KMS-11 (cell line): ENCODE measurements at regions not wholly inside any gene's neighbourhood (a gene's known extent, or its start where the extent isn't known, plus 50 kb on each side); places are given as distances from the start of the nearest gene placed in this dataset.

Experiments
- H2AFZ ChIP-seq: fragments of 200-600 bp; sonication (generic); 2 replicates; pipeline ENCODE4 v1.6.1; 2016; ENCODE audit warnings: antibody characterized with exemption, mixed run types, low read depth
- H3K27ac ChIP-seq: fragments of 200-600 bp; sonication (generic); 2 replicates; pipeline ENCODE4 v1.6.1; 2016; ENCODE audit warnings: mild to moderate bottlenecking, mixed run types
- H3K27me3 ChIP-seq: fragments of 200-600 bp; sonication (generic); 2 replicates; pipeline ENCODE4 v1.6.1; 2017; ENCODE audit warnings: mild to moderate bottlenecking, low read depth, mixed run types, moderate library complexity; ENCODE audit not compliant: insufficient read depth
- H3K36me3 ChIP-seq: fragments of 200-600 bp; sonication (generic); 2 replicates; pipeline ENCODE4 v1.6.1; 2017; ENCODE audit warnings: mild to moderate bottlenecking, mixed run types; ENCODE audit not compliant: insufficient read depth
- H3K4me1 ChIP-seq: fragments of 200-600 bp; sonication (generic); 2 replicates; pipeline ENCODE4 v1.6.1; 2016; ENCODE audit warnings: mild to moderate bottlenecking, low read depth, mixed run types; ENCODE audit not compliant: poor library complexity, severe bottlenecking
- H3K4me2 ChIP-seq: fragments of 200-600 bp; sonication (generic); 2 replicates; pipeline ENCODE4 v1.7.0; 2016; ENCODE audit warnings: mild to moderate bottlenecking, mixed run types
- H3K4me3 ChIP-seq: fragments of 200-600 bp; sonication (generic); IDR thresholded peaks from 2 replicates; pipeline ENCODE4 v1.6.1; 2017; ENCODE audit warnings: low read depth, low read length, mixed read lengths; ENCODE audit not compliant: insufficient read depth
- H3K79me2 ChIP-seq: fragments of 200-600 bp; sonication (generic); 2 replicates; pipeline ENCODE4 v1.6.1; 2016; ENCODE audit warnings: low read depth, mixed run types; ENCODE audit not compliant: insufficient read depth
- H3K9ac ChIP-seq: fragments of 200-600 bp; sonication (generic); 2 replicates; pipeline ENCODE4 v1.6.1; 2016; ENCODE audit warnings: mild to moderate bottlenecking, mixed run types
- H4K20me1 ChIP-seq: fragments of 200-600 bp; sonication (generic); 2 replicates; pipeline ENCODE4 v1.6.1; 2016; ENCODE audit warnings: mild to moderate bottlenecking, mixed run types; ENCODE audit not compliant: insufficient read depth
- CTCF ChIP-seq: fragments of 200-600 bp; sonication (generic); conservative IDR thresholded peaks from 2 replicates; pipeline ENCODE4 v1.6.1; 2017; ENCODE audit warnings: low read depth, mild to moderate bottlenecking, antibody characterized with exemption, low read length, moderate library complexity, mixed read lengths

GRCh38 chr3:107142786-107143575 is 234.3 kb upstream of the CCDC54 start:
- Histone ChIP-seq H3K4me2 (no peak overlapping the region), H3K27me3 (no peaks in the 10 kb centered on the region), H3K9ac (no peak overlapping the region), H4K20me1 (no peaks in the 10 kb centered on the region), H2AFZ (no peak overlapping the region), H3K4me3 (no peak overlapping the region), H3K79me2 (no peaks in the 10 kb centered on the region), H3K36me3 (no peaks in the 10 kb centered on the region), H3K4me1 (peaks cover 12% of the 10 kb centered on the region), H3K27ac (no peak overlapping the region)
- TF ChIP-seq CTCF = no peak

DNA sequence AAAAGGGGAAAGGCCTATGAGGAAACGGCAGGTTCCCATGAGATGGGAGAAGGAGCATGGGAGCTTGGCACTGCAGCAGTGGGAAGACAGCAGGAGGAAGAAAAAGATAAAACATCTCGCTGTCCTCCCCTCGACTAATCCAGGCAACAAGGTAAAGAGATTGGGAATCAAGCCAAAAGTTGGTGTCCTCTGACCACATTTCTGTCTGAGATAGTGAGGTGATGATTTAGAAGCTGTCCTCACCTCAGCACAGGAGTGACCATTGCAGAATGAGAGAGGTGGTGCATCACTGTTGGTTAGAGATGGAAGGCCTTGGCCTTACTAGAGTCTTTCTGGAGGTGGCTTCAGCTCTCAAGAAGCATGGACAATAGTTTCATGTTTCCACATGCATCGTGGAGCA is 226.6 kb upstream of the CCDC54 start:
- H3K27ac ChIP-seq = no peak overlapping the region
- H3K4me2 ChIP-seq = no peak overlapping the region
- H3K36me3 ChIP-seq = no peaks in the 10 kb centered on the region
- no peaks in the 10 kb centered on the region for H3K27me3 ChIP-seq
- H3K4me3 ChIP-seq = no peak overlapping the region
- H2AFZ ChIP-seq = no peak overlapping the region
- H3K4me1 ChIP-seq = no peaks in the 10 kb centered on the region
- no peaks in the 10 kb centered on the region for H3K79me2 ChIP-seq
- no peaks in the 10 kb centered on the region for H4K20me1 ChIP-seq
- TF ChIP-seq CTCF = no peak
- H3K9ac ChIP-seq = no peak overlapping the region

DNA sequence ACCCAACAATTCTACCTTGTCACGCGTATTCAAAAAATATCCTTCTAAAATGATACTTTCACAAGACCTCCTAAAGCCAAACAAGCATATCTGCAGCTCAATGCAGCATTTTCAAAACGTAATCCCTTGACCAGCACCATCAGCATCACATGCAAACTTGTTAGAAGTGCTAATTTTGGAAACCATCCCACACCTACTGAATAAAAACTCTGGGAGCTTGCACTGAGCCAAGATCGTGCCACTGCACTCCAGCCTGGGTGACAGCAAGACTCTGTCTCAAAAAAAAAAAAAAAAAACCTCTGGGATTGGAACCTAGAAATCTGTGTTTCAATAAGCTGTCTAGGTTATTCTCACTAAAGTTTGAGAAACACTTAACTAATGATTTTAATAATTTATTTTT is 223.3 kb upstream of the CCDC54 start:
- no peak for TF ChIP-seq CTCF
- Histone ChIP-seq H3K79me2 (no peaks in the 10 kb centered on the region), H3K9ac (no peak overlapping the region)

GRCh38 chr3:107172411-107172810 is 204.8 kb upstream of the CCDC54 start:
- H3K4me1 ChIP-seq = no peaks in the 10 kb centered on the region
- no peaks in the 10 kb centered on the region for H3K79me2 ChIP-seq
- TF ChIP-seq CTCF = no peak
- H3K27me3 ChIP-seq = no peaks in the 10 kb centered on the region
- H3K9ac ChIP-seq = no peak overlapping the region
- H3K27ac ChIP-seq = no peak overlapping the region
- no peaks in the 10 kb centered on the region for H3K36me3 ChIP-seq
- H2AFZ ChIP-seq = no peak overlapping the region
- no peaks in the 10 kb centered on the region for H4K20me1 ChIP-seq
- no peak overlapping the region for H3K4me3 ChIP-seq
- no peak overlapping the region for H3K4me2 ChIP-seq

More for the DNA sequence above, 223.3 kb upstream of the CCDC54 start:
- H3K27me3 ChIP-seq = no peaks in the 10 kb centered on the region
- no peaks in the 10 kb centered on the region for H3K4me1 ChIP-seq
- H2AFZ ChIP-seq = no peak overlapping the region
- H4K20me1 ChIP-seq = no peaks in the 10 kb centered on the region
- no peaks in the 10 kb centered on the region for H3K36me3 ChIP-seq
- no peak overlapping the region for H3K4me3 ChIP-seq
- no peak overlapping the region for H3K4me2 ChIP-seq
- H3K27ac ChIP-seq = no peak overlapping the region
